ENCODE measurements at regions not wholly inside any gene's neighbourhood (a gene's known extent, or its start where the extent isn't known, plus 50 kb on each side); places are given as distances from the start of the nearest gene placed in this dataset.

- Mint-ChIP-seq H3K4me1 (no peaks in the 10 kb centered on the region), H3K9me3 (peaks cover 9% of the 10 kb centered on the region), H3K36me3 (no peaks in the 10 kb centered on the region), H3K27me3 (no peaks in the 10 kb centered on the region), H3K4me3 (no peak overlapping the region), H3K27ac (no peak overlapping the region)
- no peak for DNase-seq
These were observed 1422.4 kb upstream of the MIR17HG start for GRCh38 chr13:89925107-89925506.

GRCh38 chr13:89930861-89931260 is 1416.6 kb upstream of the MIR17HG start:
- Mint-ChIP-seq H3K27ac (no peak overlapping the region), H3K9me3 (peaks cover 3% of the 10 kb centered on the region), H3K4me1 (no peaks in the 10 kb centered on the region), H3K4me3 (no peak overlapping the region), H3K36me3 (no peaks in the 10 kb centered on the region), H3K27me3 (no peaks in the 10 kb centered on the region)
- no peak for DNase-seq

GRCh38 chr13:89932902-89933301 is 1414.6 kb upstream of the MIR17HG start:
- Mint-ChIP-seq H3K36me3 (no peaks in the 10 kb centered on the region), H3K4me1 (no peaks in the 10 kb centered on the region), H3K4me3 (no peak overlapping the region), H3K9me3 (no peaks in the 10 kb centered on the region), H3K27ac (no peak overlapping the region), H3K27me3 (no peaks in the 10 kb centered on the region)
- DNase-seq, result no peak

- DNase-seq, result no peak
- Mint-ChIP-seq H3K4me1 (no peaks in the 10 kb centered on the region), H3K27me3 (no peaks in the 10 kb centered on the region), H3K27ac (no peak overlapping the region), H3K9me3 (peaks cover 6% of the 10 kb centered on the region), H3K36me3 (no peaks in the 10 kb centered on the region), H3K4me3 (no peak overlapping the region)
These were observed 1411.2 kb upstream of the MIR17HG start for GRCh38 chr13:89936256-89936655.

GRCh38 chr13:89937420-89937819 is 1410.1 kb upstream of the MIR17HG start:
- Mint-ChIP-seq H3K4me3 (no peak overlapping the region), H3K27ac (no peak overlapping the region), H3K4me1 (no peaks in the 10 kb centered on the region), H3K9me3 (peaks cover 6% of the 10 kb centered on the region), H3K27me3 (no peaks in the 10 kb centered on the region), H3K36me3 (no peaks in the 10 kb centered on the region)
- no peak for DNase-seq

GRCh38 chr13:89940383-89940782 is 1407.1 kb upstream of the MIR17HG start:
- Mint-ChIP-seq H3K27ac (no peak overlapping the region), H3K9me3 (peaks cover 6% of the 10 kb centered on the region), H3K36me3 (no peaks in the 10 kb centered on the region), H3K4me3 (no peak overlapping the region), H3K4me1 (no peaks in the 10 kb centered on the region), H3K27me3 (no peaks in the 10 kb centered on the region)
- DNase-seq, result no peak

GRCh38 chr13:89943139-89943538 is 1404.3 kb upstream of the MIR17HG start:
- no peak for DNase-seq
- H3K27me3 Mint-ChIP-seq, result no peaks in the 10 kb centered on the region
- H3K27ac Mint-ChIP-seq, result no peak overlapping the region
- H3K4me3 Mint-ChIP-seq, result no peak overlapping the region
- no peaks in the 10 kb centered on the region for H3K36me3 Mint-ChIP-seq
- H3K4me1 Mint-ChIP-seq, result no peaks in the 10 kb centered on the region
- H3K9me3 Mint-ChIP-seq, result peaks cover 8% of the 10 kb centered on the region

- H3K9me3 Mint-ChIP-seq, result peaks cover 6% of the 10 kb centered on the region
- no peaks in the 10 kb centered on the region for H3K4me1 Mint-ChIP-seq
- no peaks in the 10 kb centered on the region for H3K27me3 Mint-ChIP-seq
- no peak for DNase-seq
- no peak overlapping the region for H3K4me3 Mint-ChIP-seq
- H3K36me3 Mint-ChIP-seq, result no peaks in the 10 kb centered on the region
- H3K27ac Mint-ChIP-seq, result no peak overlapping the region
These were observed 1397.3 kb upstream of the MIR17HG start for GRCh38 chr13:89950225-89950624.

- Mint-ChIP-seq H3K4me1 (no peaks in the 10 kb centered on the region), H3K27me3 (no peaks in the 10 kb centered on the region), H3K9me3 (peaks cover 4% of the 10 kb centered on the region), H3K27ac (no peak overlapping the region), H3K4me3 (no peak overlapping the region), H3K36me3 (no peaks in the 10 kb centered on the region)
- DNase-seq, result no peak
These were observed 1396.1 kb upstream of the MIR17HG start for GRCh38 chr13:89951341-89951740.

- Mint-ChIP-seq H3K4me3 (no peak overlapping the region), H3K27me3 (no peaks in the 10 kb centered on the region), H3K27ac (no peak overlapping the region), H3K36me3 (no peaks in the 10 kb centered on the region), H3K9me3 (peaks cover 4% of the 10 kb centered on the region), H3K4me1 (no peaks in the 10 kb centered on the region)
- DNase-seq, result no peak
These were observed 1393.9 kb upstream of the MIR17HG start for GRCh38 chr13:89953581-89953980.

- H3K27ac Mint-ChIP-seq, result no peak overlapping the region
- no peaks in the 10 kb centered on the region for H3K36me3 Mint-ChIP-seq
- H3K9me3 Mint-ChIP-seq, result peaks cover 4% of the 10 kb centered on the region
- no peak for DNase-seq
- no peak overlapping the region for H3K4me3 Mint-ChIP-seq
- no peaks in the 10 kb centered on the region for H3K27me3 Mint-ChIP-seq
- H3K4me1 Mint-ChIP-seq, result no peaks in the 10 kb centered on the region
These were observed 1391.7 kb upstream of the MIR17HG start for GRCh38 chr13:89955773-89956172.

GRCh38 chr13:89959074-89959473 is 1388.4 kb upstream of the MIR17HG start:
- no peaks in the 10 kb centered on the region for H3K4me1 Mint-ChIP-seq
- peaks cover 4% of the 10 kb centered on the region for H3K9me3 Mint-ChIP-seq
- H3K36me3 Mint-ChIP-seq, result no peaks in the 10 kb centered on the region
- H3K27me3 Mint-ChIP-seq, result no peaks in the 10 kb centered on the region
- no peak overlapping the region for H3K4me3 Mint-ChIP-seq
- no peak for DNase-seq
- no peak overlapping the region for H3K27ac Mint-ChIP-seq

- Mint-ChIP-seq H3K27ac (no peak overlapping the region), H3K4me1 (no peaks in the 10 kb centered on the region), H3K9me3 (peaks cover 2% of the 10 kb centered on the region), H3K4me3 (no peak overlapping the region), H3K36me3 (no peaks in the 10 kb centered on the region), H3K27me3 (no peaks in the 10 kb centered on the region)
- no peak for DNase-seq
These were observed 1382.2 kb upstream of the MIR17HG start for GRCh38 chr13:89965252-89965651.

GRCh38 chr13:89966524-89966923 is 1381.0 kb upstream of the MIR17HG start:
- DNase-seq, result no peak
- H3K4me3 Mint-ChIP-seq, result no peak overlapping the region
- H3K36me3 Mint-ChIP-seq, result no peaks in the 10 kb centered on the region
- no peaks in the 10 kb centered on the region for H3K27me3 Mint-ChIP-seq
- H3K27ac Mint-ChIP-seq, result no peak overlapping the region
- no peaks in the 10 kb centered on the region for H3K4me1 Mint-ChIP-seq
- peaks cover 2% of the 10 kb centered on the region for H3K9me3 Mint-ChIP-seq

- no peak for DNase-seq
- Mint-ChIP-seq H3K9me3 (peaks cover 2% of the 10 kb centered on the region), H3K4me3 (no peak overlapping the region)
These were observed 1379.8 kb upstream of the MIR17HG start for GRCh38 chr13:89967701-89968100.

GRCh38 chr13:89968470-89968869 is 1379.0 kb upstream of the MIR17HG start:
- Mint-ChIP-seq H3K9me3 (peaks cover 2% of the 10 kb centered on the region), H3K4me1 (no peaks in the 10 kb centered on the region), H3K27ac (no peak overlapping the region), H3K27me3 (no peaks in the 10 kb centered on the region), H3K4me3 (no peak overlapping the region), H3K36me3 (no peaks in the 10 kb centered on the region)
- DNase-seq, result no peak

More at GRCh38 chr13:89967701-89968100, 1379.8 kb upstream of the MIR17HG start:
- H3K27ac Mint-ChIP-seq, result no peak overlapping the region
- H3K27me3 Mint-ChIP-seq, result no peaks in the 10 kb centered on the region
- H3K4me1 Mint-ChIP-seq, result no peaks in the 10 kb centered on the region
- no peaks in the 10 kb centered on the region for H3K36me3 Mint-ChIP-seq

- H3K27ac Mint-ChIP-seq, result no peak overlapping the region
- H3K36me3 Mint-ChIP-seq, result no peaks in the 10 kb centered on the region
- H3K4me3 Mint-ChIP-seq, result no peak overlapping the region
- H3K4me1 Mint-ChIP-seq, result no peaks in the 10 kb centered on the region
- DNase-seq, result no peak
- no peaks in the 10 kb centered on the region for H3K27me3 Mint-ChIP-seq
- H3K9me3 Mint-ChIP-seq, result peaks cover 3% of the 10 kb centered on the region
These were observed 1377.2 kb upstream of the MIR17HG start for GRCh38 chr13:89970353-89970709.

Data from activated naive CD8-positive, alpha-beta T cell treated with anti-CD3 and anti-CD28 coated beads for 36 hours (primary cell).